Ovary (tissue), 7 donors: ENCODE measurements at regions not wholly inside any gene's neighbourhood (a gene's known extent, or its start where the extent isn't known, plus 50 kb on each side); places are given as distances from the start of the nearest gene placed in this dataset.

ENCODE experiments used
- DNase-seq, 5 donors: peaks; one replicate each; pipeline ENCODE4 v3.0.0-alpha.2; 2019 to 2020
- H3K27ac ChIP-seq, 2 donors: fragments of 200-600 bp; one replicate each; pipeline versions ENCODE4 v1.5.1 to v1.8.0; 2019 to 2022
- H3K27me3 ChIP-seq: fragments of 200-600 bp; one replicate; pipeline ENCODE4 v1.8.0; 2022
- H3K36me3 ChIP-seq: fragments of 200-600 bp; sonication (generic); one replicate; pipeline ENCODE4 v1.5.1; 2019
- H3K4me1 ChIP-seq: one replicate; pipeline ENCODE4 v1.8.1; 2013; ENCODE audit warnings: mild to moderate bottlenecking, moderate library complexity; ENCODE audit not compliant: insufficient read depth
- H3K4me3 ChIP-seq: fragments of 200-600 bp; sonication (generic); one replicate; pipeline ENCODE4 v1.5.1; 2017
- H3K9me3 ChIP-seq, 2 donors: fragments of 200-600 bp in 1 of 2; sonication (generic) in 1 of 2; one replicate each; pipeline versions ENCODE4 v1.5.1 to v1.8.1; 2013 to 2019; ENCODE audit warnings: mild to moderate bottlenecking in 1 of 2, moderate library complexity in 1 of 2
- EP300 ChIP-seq: sonication (generic); formaldehyde crosslinking; IDR thresholded peaks from one replicate; pipeline ENCODE4 v1.6.1; 2017; ENCODE audit warnings: antibody characterized with exemption
- POLR2A ChIP-seq: fragments of 450-650 bp; IDR thresholded peaks from one replicate; pipeline ENCODE4 v1.6.1; 2017; ENCODE audit warnings: antibody characterized with exemption, mild to moderate bottlenecking, moderate library complexity
- WGBS, 3 donors: extraction: QIAGEN DNeasy Blood & Tissue Kit in 1 of 3; methylation state at CpG; one replicate each; pipeline versions ENCODE4 v1.1.5 to v1.1.7; 2013 to 2017; 5-methylcytosine and 5-hydroxymethylcytosine counted together
- intact Hi-C, 4 donors: fragments of 100-400 bp; cut with DNase I; formaldehyde crosslinking; loops; one replicate each; pipeline versions ENCODE4 v1.11.0 to v1.15.1; 2022 to 2023
- TF ChIP-seq, protein P1 (sequence below), 3 donors: fragments of 450-650 bp in 2 of 3; fragments of 200-600 bp in 1 of 3; IDR thresholded peaks; one replicate each; pipeline versions ENCODE4 v1.5.1 to v1.8.0; 2016 to 2022; ENCODE audit warnings: antibody characterized with exemption in 3 of 3, mild to moderate bottlenecking in 1 of 3
- donor health status: DM: no; HTN: no; CAD: no; lungs with moderate emphysema.
- donor health status: DM: no; HTN: no; CAD: no.
- donor health status: Bipolar disorder and iron deficiency.
- donor health status: DM: no; HTN: no; CAD: no.
- donor health status: DM: yes; HTN: yes; CAD: no.

DNA sequence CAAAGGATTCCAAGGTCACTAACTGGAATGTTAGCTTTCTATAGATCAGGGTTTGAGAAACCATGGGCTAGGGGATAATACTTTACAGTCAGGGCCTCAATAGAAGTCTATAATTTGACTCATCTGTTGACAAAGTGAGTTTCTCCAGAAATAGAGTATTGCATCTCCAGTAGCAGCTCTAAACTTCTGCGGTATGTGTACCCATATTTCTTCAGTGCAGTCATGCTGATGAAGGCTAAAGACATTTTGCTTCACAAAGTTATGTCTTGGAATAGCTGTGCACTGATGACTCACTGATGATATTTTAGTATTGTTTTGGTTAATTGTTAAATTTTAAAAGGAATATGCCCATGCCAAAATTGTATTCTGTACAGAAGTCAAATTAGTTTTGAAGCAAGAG lies 464.9 kb upstream of the AMOT start:
- intact Hi-C loops, result no loop called here
- no peaks in the 10 kb centered on the region for H3K27me3 ChIP-seq
- H3K27ac ChIP-seq, result no peak overlapping the region
- no peak overlapping the region for H3K4me3 ChIP-seq
- TF ChIP-seq, protein P1, sequence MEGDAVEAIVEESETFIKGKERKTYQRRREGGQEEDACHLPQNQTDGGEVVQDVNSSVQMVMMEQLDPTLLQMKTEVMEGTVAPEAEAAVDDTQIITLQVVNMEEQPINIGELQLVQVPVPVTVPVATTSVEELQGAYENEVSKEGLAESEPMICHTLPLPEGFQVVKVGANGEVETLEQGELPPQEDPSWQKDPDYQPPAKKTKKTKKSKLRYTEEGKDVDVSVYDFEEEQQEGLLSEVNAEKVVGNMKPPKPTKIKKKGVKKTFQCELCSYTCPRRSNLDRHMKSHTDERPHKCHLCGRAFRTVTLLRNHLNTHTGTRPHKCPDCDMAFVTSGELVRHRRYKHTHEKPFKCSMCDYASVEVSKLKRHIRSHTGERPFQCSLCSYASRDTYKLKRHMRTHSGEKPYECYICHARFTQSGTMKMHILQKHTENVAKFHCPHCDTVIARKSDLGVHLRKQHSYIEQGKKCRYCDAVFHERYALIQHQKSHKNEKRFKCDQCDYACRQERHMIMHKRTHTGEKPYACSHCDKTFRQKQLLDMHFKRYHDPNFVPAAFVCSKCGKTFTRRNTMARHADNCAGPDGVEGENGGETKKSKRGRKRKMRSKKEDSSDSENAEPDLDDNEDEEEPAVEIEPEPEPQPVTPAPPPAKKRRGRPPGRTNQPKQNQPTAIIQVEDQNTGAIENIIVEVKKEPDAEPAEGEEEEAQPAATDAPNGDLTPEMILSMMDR (IDR thresholded peaks at IDR 0.05), result no peak
- WGBS, 3 donors, result 61 to 65% (median 63%) methylated on average over 1 of the region's 1 CpG
- no peaks in the 10 kb centered on the region for H3K4me1 ChIP-seq
- no peaks in the 10 kb centered on the region for H3K36me3 ChIP-seq
- no peaks in the 10 kb centered on the region for H3K9me3 ChIP-seq
- DNase-seq, result no peak

DNA sequence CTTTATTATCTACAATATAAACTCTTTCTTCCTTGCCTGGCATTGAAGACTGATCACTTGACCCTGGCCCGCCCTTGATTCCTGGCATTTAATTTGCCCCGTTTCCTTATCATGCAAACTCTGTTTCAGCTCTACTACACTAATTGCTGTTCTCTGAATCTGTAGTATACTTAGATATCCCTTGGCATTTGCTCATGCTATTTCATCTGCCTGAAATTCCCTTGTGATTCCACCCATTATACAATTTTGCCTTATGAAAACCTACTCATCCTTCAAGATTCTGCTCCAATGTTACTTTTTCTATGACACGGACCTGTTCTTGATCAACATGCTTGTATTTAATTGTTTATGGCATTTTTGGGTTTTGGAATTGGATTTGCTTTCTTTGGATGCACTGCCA lies 459.9 kb upstream of the AMOT start:
- Histone ChIP-seq H3K36me3 (no peaks in the 10 kb centered on the region), H3K4me3 (no peak overlapping the region), H3K4me1 (no peaks in the 10 kb centered on the region), H3K27ac (no peak overlapping the region), H3K27me3 (no peaks in the 10 kb centered on the region), H3K9me3 (no peaks in the 10 kb centered on the region)
- no peak for DNase-seq
- 50 to 62% (median 53%) methylated on average over 3 of the region's 3 CpGs for WGBS, 3 donors
- intact Hi-C loops, result no loop called here
- TF ChIP-seq EP300 (no peak), POLR2A (no peak)
- TF ChIP-seq, protein P1 (IDR thresholded peaks at IDR 0.05), result no peak

DNA sequence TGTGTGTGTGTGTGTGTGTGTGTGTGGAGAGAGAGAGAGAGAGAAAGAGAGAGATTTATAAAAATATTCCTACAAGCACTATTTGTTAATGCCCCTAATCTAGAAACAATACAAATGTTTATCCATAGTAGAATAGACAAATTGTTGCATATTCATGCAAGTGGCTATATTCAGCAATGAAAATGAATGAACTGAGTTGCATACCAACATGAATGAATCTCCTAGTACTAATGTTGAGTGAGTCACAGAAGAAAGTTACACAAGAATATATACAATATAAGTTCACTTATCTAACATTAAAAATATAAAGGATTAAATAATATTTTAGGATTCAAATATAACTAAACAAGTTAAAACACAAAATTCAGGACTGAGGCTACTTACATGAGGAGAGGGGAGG lies 456.8 kb upstream of the AMOT start:
- Histone ChIP-seq H3K27me3 (no peaks in the 10 kb centered on the region), H3K4me1 (no peaks in the 10 kb centered on the region), H3K4me3 (no peak overlapping the region), H3K27ac (no peak overlapping the region), H3K9me3 (no peaks in the 10 kb centered on the region), H3K36me3 (no peaks in the 10 kb centered on the region)
- TF ChIP-seq, protein P1 (IDR thresholded peaks at IDR 0.05), result no peak
- TF ChIP-seq EP300, result no peak
- no peak for TF ChIP-seq POLR2A
- intact Hi-C loops, result no loop called here
- no peak for DNase-seq

DNA sequence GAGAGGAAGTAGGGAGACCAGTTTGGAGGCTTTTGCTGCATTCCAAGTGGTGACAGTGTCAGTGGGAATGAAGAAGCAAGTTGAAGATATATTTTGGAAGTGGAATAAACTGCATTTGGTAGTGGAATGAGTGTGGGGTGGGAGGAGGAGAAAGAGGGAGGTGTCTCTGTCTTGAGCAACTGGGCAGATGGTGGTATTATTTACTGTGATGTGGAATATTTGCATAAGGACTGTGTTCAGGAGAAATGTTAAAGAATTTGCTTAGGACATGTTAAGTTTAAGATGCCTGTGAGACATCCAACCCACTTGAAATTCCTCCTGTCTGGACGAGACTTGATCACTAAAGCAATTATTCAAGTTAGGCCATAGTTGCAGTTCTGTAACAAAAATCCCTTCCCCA lies 448.9 kb upstream of the AMOT start:
- 44 to 54% (median 53%) methylated on average over 1 of the region's 1 CpG for WGBS, 3 donors
- intact Hi-C loops, result no loop called here

More for the DNA sequence above, 448.9 kb upstream of the AMOT start:
- TF ChIP-seq POLR2A, result no peak
- TF ChIP-seq, protein P1 (IDR thresholded peaks at IDR 0.05), result no peak
- TF ChIP-seq EP300, result no peak
- H3K4me1 ChIP-seq, result no peaks in the 10 kb centered on the region
- H3K4me3 ChIP-seq, result no peak overlapping the region
- no peak for DNase-seq
- H3K36me3 ChIP-seq, result no peaks in the 10 kb centered on the region
- no peaks in the 10 kb centered on the region for H3K9me3 ChIP-seq
- H3K27ac ChIP-seq, result no peak overlapping the region
- H3K27me3 ChIP-seq, result no peaks in the 10 kb centered on the region
